Activated T-helper 17 cell treated with anti-CD3 and anti-CD28 coated beads, Interleukin-2, amount 50 U/mL, for 72 hours (primary cell): ENCODE measurements at regions not wholly inside any gene's neighbourhood (a gene's known extent, or its start where the extent isn't known, plus 50 kb on each side); places are given as distances from the start of the nearest gene placed in this dataset.
"Not testable (repeated sequence)": the region's sequence is repeated elsewhere in the genome, so short reads cannot be mapped to it uniquely, and the experiment has no call there.

Source experiments
- ATAC-seq: fragments of 150-1000 bp; cut with Tn5 transposase; replicated peaks from 2 replicates; pipeline ENCODE4 v1.10.0; 2021; ENCODE audit warnings: mild to moderate bottlenecking, moderate library complexity
- H3K27ac Mint-ChIP-seq: one replicate; pipeline ENCODE4 v1.8.0; 2022; ENCODE audit warnings: mixed read lengths
- H3K27me3 Mint-ChIP-seq: one replicate; pipeline ENCODE4 v1.8.0; 2022; ENCODE audit warnings: mixed read lengths
- H3K36me3 Mint-ChIP-seq: one replicate; pipeline ENCODE4 v1.8.0; 2022; ENCODE audit warnings: low read depth, mild to moderate bottlenecking, mixed read lengths
- H3K4me1 Mint-ChIP-seq: one replicate; pipeline ENCODE4 v1.8.0; 2022; ENCODE audit warnings: mixed read lengths
- H3K4me3 Mint-ChIP-seq: one replicate; pipeline ENCODE4 v1.8.0; 2022; ENCODE audit warnings: mild to moderate bottlenecking, mixed read lengths
- H3K9me3 Mint-ChIP-seq: one replicate; pipeline ENCODE4 v1.8.0; 2022; ENCODE audit warnings: mixed read lengths

DNA sequence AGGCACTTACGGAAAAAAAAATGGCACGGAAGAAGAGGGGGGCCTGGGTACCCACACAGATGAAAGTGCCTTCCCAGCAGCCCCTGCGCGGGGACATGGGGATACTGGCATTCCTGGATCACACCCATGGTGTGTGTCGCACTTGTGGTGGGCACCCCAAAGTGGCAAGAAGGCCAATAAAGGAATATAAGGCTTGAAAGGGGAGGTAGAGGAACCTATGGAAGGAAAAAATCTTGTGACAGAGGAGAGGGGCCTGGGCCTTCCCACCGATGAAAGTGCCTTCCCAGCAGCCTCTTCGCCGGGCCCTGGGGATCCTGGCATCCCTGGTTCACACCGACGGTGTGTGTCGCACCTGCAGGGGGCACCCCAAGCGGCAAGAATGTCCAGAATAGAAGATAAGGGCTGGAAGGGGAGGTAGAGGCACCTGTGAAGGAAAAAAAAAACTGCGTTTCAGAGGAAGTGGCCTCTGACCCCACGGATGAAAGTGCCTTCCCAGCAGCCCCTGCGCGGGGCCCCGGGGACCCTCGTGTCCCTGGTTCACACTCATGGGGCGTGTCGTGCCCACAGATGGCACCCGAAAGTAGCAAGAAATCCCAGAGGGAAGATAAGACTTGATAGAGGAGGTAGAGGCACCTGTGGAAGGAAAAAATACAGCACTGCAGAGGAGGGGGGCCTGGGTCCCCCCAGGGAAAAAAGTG lies 284.0 kb downstream of the ALG10 start:
- Mint-ChIP-seq H3K27me3 (no peaks in the 10 kb centered on the region), H3K27ac (no peak overlapping the region), H3K9me3 (peaks cover 72% of the 10 kb centered on the region), H3K4me3 (no peak overlapping the region), H3K4me1 (no peaks in the 10 kb centered on the region), H3K36me3 (no peaks in the 10 kb centered on the region)
- no peak for ATAC-seq

- not testable (repeated sequence) for ATAC-seq, H3K27ac Mint-ChIP-seq, H3K4me3 Mint-ChIP-seq, H3K27me3 Mint-ChIP-seq, H3K36me3 Mint-ChIP-seq, H3K4me1 Mint-ChIP-seq
- peaks cover 73% of the 10 kb centered on the region for H3K9me3 Mint-ChIP-seq
Observed at GRCh38 chr12:34309806-34310804, 287.8 kb downstream of the ALG10 start.

GRCh38 chr12:34311337-34311736 lies 289.0 kb downstream of the ALG10 start:
- H3K4me3 Mint-ChIP-seq, result no peak overlapping the region
- ATAC-seq, result no peak
- no peaks in the 10 kb centered on the region for H3K27me3 Mint-ChIP-seq
- no peaks in the 10 kb centered on the region for H3K4me1 Mint-ChIP-seq
- peaks cover 68% of the 10 kb centered on the region for H3K9me3 Mint-ChIP-seq
- H3K36me3 Mint-ChIP-seq, result no peaks in the 10 kb centered on the region
- no peak overlapping the region for H3K27ac Mint-ChIP-seq

DNA sequence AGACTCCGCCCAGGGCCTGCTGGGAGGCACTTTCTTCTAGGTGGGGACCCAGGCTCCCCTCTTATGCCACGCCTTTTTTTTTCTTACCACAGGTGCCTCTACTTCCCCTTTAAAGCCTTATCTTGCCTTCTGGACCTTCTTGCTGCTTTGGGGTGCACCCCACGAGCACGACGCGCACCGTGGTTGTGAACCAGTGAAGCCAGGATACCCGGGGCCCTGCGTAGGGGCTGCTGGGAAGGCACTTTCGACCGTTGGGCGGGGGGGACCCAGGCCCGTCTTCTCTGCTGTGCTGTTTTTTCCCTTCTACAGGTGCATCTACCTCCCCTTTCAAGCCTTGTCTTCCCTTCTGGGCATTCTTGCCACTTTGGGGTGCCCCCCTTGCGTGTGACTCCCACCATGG lies 305.4 kb downstream of the ALG10 start:
- H3K4me3 Mint-ChIP-seq, result no peak overlapping the region
- ATAC-seq, result no peak
- peaks cover 54% of the 10 kb centered on the region for H3K9me3 Mint-ChIP-seq
- no peaks in the 10 kb centered on the region for H3K27me3 Mint-ChIP-seq
- H3K4me1 Mint-ChIP-seq, result no peaks in the 10 kb centered on the region
- no peaks in the 10 kb centered on the region for H3K36me3 Mint-ChIP-seq
- no peak overlapping the region for H3K27ac Mint-ChIP-seq

DNA sequence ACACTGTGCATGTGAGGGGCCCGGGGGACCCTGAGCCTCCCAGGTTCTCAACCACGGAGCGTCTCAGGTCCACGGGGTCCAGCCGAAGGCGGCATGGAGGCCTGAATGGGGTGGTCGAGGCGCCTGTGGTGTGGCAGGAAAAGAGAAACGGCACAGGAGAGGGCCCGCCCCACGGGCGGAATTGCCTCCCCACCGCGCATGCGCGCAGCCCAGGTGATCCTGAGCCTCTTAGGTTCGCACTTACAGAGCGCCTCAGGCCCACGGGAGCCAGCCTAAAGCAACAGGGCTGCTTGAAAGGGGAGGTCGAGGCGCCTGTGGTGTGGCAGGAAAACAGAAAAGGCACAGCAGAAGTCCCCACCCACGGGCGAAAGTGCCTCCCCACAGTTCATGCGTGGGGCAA lies 311.0 kb downstream of the ALG10 start:
- ATAC-seq, result no peak
- H3K36me3 Mint-ChIP-seq, result no peaks in the 10 kb centered on the region
- H3K4me1 Mint-ChIP-seq, result no peaks in the 10 kb centered on the region
- H3K27ac Mint-ChIP-seq, result no peak overlapping the region
- H3K9me3 Mint-ChIP-seq, result peaks cover 13% of the 10 kb centered on the region
- no peak overlapping the region for H3K4me3 Mint-ChIP-seq
- H3K27me3 Mint-ChIP-seq, result no peaks in the 10 kb centered on the region

GRCh38 chr12:34334538-34334937 lies 312.2 kb downstream of the ALG10 start:
- Mint-ChIP-seq H3K27me3 (no peaks in the 10 kb centered on the region), H3K9me3 (peaks cover 13% of the 10 kb centered on the region), H3K4me3 (no peak overlapping the region), H3K36me3 (no peaks in the 10 kb centered on the region), H3K4me1 (no peaks in the 10 kb centered on the region), H3K27ac (no peak overlapping the region)
- ATAC-seq, result no peak

DNA sequence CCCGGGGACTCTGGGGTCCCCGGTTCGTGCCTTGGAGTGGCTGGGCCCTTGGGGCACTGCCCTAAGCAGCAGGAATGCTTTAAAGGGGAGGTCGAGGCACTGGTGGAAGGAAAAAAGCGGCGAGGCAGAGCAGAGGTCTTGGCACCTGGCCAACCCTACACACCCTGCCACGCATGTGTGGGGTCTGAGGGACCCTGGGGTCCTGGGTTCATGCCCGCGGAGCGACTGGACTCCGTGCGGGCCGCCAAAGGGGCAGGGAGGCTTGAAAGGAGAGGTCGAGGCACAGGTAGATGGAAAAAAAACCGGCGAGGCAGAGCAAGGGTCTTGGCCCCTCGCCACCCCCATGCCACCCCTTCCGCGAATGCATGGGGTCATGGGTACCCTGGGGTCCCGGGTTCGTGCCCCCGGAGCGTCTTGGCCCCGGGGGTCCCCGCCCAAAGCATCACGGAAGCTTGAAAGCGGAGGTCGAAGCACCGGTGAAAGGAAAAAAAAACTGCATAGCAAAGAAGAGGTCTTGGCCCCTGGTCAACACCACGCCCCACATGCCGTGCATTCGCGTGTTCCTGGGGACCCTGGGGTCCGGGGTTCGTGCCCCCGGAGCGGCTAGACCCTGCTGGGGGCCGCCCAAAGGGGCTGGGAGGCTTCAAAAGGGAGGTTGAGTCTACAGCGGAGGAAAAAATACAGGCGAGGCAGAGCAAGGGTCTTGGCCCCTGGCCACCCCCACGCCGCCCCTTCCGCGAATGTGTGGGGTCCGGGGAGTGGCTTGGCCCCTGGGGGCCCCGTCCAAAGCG lies 312.9 kb downstream of the ALG10 start:
- no peak overlapping the region for H3K4me3 Mint-ChIP-seq

GRCh38 chr12:34335819-34336262 lies 313.5 kb downstream of the ALG10 start:
- H3K36me3 Mint-ChIP-seq, result no peaks in the 10 kb centered on the region
- no peaks in the 10 kb centered on the region for H3K27me3 Mint-ChIP-seq
- H3K9me3 Mint-ChIP-seq, result peaks cover 10% of the 10 kb centered on the region
- no peak overlapping the region for H3K27ac Mint-ChIP-seq
- ATAC-seq, result no peak
- H3K4me1 Mint-ChIP-seq, result no peaks in the 10 kb centered on the region
- H3K4me3 Mint-ChIP-seq, result no peak overlapping the region

More for the DNA sequence above, 312.9 kb downstream of the ALG10 start:
- H3K27me3 Mint-ChIP-seq, result no peaks in the 10 kb centered on the region
- no peak for ATAC-seq
- peaks cover 10% of the 10 kb centered on the region for H3K9me3 Mint-ChIP-seq
- no peaks in the 10 kb centered on the region for H3K4me1 Mint-ChIP-seq
- H3K36me3 Mint-ChIP-seq, result no peaks in the 10 kb centered on the region
- H3K27ac Mint-ChIP-seq, result no peak overlapping the region

GRCh38 chr12:34336619-34337465 lies 314.5 kb downstream of the ALG10 start:
- no peaks in the 10 kb centered on the region for H3K36me3 Mint-ChIP-seq
- H3K4me1 Mint-ChIP-seq, result no peaks in the 10 kb centered on the region
- H3K4me3 Mint-ChIP-seq, result no peak overlapping the region
- H3K9me3 Mint-ChIP-seq, result peaks cover 6% of the 10 kb centered on the region
- no peaks in the 10 kb centered on the region for H3K27me3 Mint-ChIP-seq
- no peak overlapping the region for H3K27ac Mint-ChIP-seq
- ATAC-seq, result no peak

- Mint-ChIP-seq H3K4me1 (no peaks in the 10 kb centered on the region), H3K9me3 (peaks cover 6% of the 10 kb centered on the region), H3K27ac (no peak overlapping the region), H3K4me3 (no peak overlapping the region), H3K27me3 (no peaks in the 10 kb centered on the region), H3K36me3 (no peaks in the 10 kb centered on the region)
- ATAC-seq, result no peak
Observed at GRCh38 chr12:34338751-34339150, 316.5 kb downstream of the ALG10 start.

DNA sequence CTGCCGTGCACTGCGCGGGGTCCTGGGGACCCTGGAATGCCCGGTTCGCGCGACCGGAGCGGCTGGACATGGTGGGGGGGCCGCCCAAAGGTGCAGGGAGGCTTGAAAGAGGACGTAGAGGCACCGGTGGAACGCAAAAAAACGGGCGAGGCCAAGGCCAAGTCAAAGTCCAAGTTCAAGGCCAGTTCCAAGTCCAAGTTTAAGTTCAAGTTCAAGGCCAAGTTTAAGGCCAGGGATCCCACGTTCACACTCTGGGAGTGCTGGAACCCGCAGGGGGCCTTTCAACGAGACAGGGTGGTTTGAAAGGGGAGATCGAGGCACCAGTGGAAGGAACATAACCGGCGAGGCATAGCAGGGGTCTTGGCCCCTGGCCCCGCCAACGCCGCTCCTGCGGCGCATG lies 317.6 kb downstream of the ALG10 start:
- H3K36me3 Mint-ChIP-seq, result no peaks in the 10 kb centered on the region
- no peaks in the 10 kb centered on the region for H3K4me1 Mint-ChIP-seq
- no peak overlapping the region for H3K27ac Mint-ChIP-seq
- H3K4me3 Mint-ChIP-seq, result no peak overlapping the region
- H3K27me3 Mint-ChIP-seq, result no peaks in the 10 kb centered on the region
- peaks cover 5% of the 10 kb centered on the region for H3K9me3 Mint-ChIP-seq
- no peak for ATAC-seq

DNA sequence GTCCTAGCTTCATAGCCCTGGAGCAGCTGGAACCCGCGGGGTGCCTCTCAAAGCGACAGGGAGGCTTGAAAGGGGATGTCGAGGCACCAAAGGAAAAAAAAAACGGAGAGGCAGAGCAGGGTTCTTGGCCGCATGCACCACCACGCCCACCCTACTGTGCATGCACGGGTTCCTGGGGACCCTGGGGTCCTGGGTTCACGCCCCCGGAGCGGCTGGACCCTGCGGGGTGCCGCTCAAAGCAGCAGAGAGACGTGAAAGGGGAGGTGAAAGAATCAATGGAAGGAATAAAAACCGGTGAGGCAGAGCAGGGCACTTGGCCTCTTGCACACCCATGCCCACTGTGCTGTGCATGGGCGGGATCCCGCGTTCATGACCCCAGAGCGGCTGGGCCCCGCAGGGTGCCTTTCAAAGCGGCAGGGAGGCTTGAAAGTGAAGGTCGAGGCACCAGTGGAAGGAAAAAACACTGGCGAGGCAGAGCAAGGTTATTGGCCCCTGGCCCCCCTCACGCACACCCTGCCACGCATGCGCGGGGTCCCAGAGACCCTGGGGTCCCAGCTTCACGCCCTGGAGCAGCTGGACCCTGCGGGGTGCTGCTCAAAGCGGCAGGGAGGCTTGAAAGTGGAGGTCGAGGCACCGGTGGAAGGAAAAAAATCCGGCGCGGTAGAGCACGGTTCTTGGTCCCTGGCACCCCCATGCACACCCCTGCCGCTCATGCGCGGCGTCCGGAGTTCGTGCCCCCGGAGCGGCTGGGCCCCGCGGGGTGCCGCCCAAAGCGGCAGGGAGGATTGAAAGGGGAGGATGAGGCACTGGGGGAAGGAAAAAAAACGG lies 318.5 kb downstream of the ALG10 start:
- Mint-ChIP-seq H3K4me1 (no peaks in the 10 kb centered on the region), H3K4me3 (no peak overlapping the region), H3K27ac (no peak overlapping the region), H3K36me3 (no peaks in the 10 kb centered on the region), H3K27me3 (no peaks in the 10 kb centered on the region), H3K9me3 (peaks cover 4% of the 10 kb centered on the region)
- ATAC-seq, result no peak

DNA sequence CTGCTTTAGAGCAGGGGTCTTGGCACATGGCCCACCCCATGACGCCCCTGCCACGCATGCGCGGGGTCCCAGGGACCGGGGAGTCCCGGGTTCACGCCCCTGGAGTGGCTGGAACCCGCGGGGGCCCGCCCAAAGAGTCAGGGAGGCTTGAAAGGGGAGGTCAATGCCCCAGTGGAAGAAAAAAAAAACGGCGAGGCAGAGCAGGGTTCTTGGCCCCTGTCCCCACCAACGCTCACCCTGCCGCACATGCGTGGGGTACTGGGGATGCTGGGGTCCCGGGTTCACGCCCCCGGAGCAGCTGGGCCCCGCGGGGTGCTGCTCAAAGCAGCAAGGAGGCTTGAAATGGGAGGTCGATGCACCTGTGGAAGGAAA lies 319.1 kb downstream of the ALG10 start:
- ATAC-seq, result no peak
- H3K27me3 Mint-ChIP-seq, result no peaks in the 10 kb centered on the region
- no peaks in the 10 kb centered on the region for H3K4me1 Mint-ChIP-seq

More for the DNA sequence above, 319.1 kb downstream of the ALG10 start:
- Mint-ChIP-seq H3K9me3 (peaks cover 4% of the 10 kb centered on the region), H3K4me3 (no peak overlapping the region), H3K27ac (no peak overlapping the region), H3K36me3 (no peaks in the 10 kb centered on the region)
